ENCODE measurements at regions not wholly inside any gene's neighbourhood (a gene's known extent, or its start where the extent isn't known, plus 50 kb on each side); places are given as distances from the start of the nearest gene placed in this dataset.

DNA sequence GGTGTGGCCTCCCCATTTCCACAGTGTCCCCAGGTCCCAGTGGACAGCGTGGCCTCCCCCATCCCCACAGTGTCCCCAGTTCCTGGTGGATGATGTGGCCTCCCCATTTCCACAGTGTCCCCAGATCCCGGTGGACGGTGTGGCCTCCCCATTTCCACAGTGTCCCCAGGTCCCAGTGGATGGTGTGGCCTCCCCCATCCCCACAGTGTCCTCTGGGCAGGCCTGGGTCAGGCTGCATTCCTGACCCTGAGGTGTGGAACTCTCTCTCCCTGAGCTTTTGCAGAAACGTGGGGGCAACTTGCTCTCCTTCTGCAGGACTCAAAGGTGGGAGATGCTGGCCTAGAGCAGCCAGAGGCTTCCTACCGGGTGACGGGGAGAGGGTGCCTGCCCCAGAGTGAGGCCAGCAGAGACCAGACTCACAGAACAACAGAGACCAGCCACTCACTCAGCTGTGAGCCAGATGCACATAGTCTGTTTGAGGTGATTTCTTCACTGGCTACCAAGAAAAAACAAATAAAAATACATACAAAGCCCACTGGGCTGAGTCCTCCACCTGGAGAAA, 85.8 kb upstream of the FGF3 start:
- Histone ChIP-seq H4K20me1 (ENCODE audit: control insufficient read depth, extremely low read depth, insufficient read depth, low read length) (no peaks in the 10 kb centered on the region), H3K4me3 (replicated peaks in 1 of 4; ENCODE audit: control extremely low read depth in 1 of 4, insufficient read depth in 1 of 4, low read depth in 3 of 4, low read length in 4 of 4) (no peak overlapping the region), H3K4me2 (ENCODE audit: extremely low read depth, insufficient read depth, low read length) (no peak overlapping the region), H3K4me1 (ENCODE audit: control insufficient read depth, extremely low read depth, insufficient read depth, low read length) (no peaks in the 10 kb centered on the region), H3K27me3 (ENCODE audit: control insufficient read depth, insufficient read depth, low read length) (peaks cover 6% of the 10 kb centered on the region), H3K9ac (ENCODE audit: insufficient read depth, low read length) (no peak overlapping the region), H3K36me3 (ENCODE audit: control insufficient read depth, insufficient read depth, low read length) (no peaks in the 10 kb centered on the region), H3K79me2 (ENCODE audit: control insufficient read depth, insufficient read depth, low read length) (no peaks in the 10 kb centered on the region), H3K27ac (ENCODE audit: insufficient read depth, low read length) (no peak overlapping the region), H3K9me3 (ENCODE audit: control insufficient read depth, insufficient read depth, low read depth, low read length) (no peaks in the 10 kb centered on the region), H2AFZ (ENCODE audit: low read length) (no peak overlapping the region)
- DNase-seq (ENCODE audit: low read depth in 2 of 2) = no peak
- TF ChIP-seq EZH2 (IDR thresholded peaks at IDR 0.05; ENCODE audit: low read length, missing control alignments) (no peak), CTCF (conservative IDR thresholded peaks at IDR 0.05 in 1 of 2, IDR thresholded peaks at IDR 0.05 in 1 of 2; ENCODE audit: low read depth in 1 of 2, low read length in 2 of 2) (no peak)

- Histone ChIP-seq H3K36me3 (ENCODE audit: control insufficient read depth, insufficient read depth, low read length) (no peaks in the 10 kb centered on the region), H3K9ac (ENCODE audit: insufficient read depth, low read length) (no peak overlapping the region), H2AFZ (ENCODE audit: low read length) (no peak overlapping the region), H4K20me1 (ENCODE audit: control insufficient read depth, extremely low read depth, insufficient read depth, low read length) (no peaks in the 10 kb centered on the region), H3K79me2 (ENCODE audit: control insufficient read depth, insufficient read depth, low read length) (no peaks in the 10 kb centered on the region), H3K4me2 (ENCODE audit: extremely low read depth, insufficient read depth, low read length) (no peak overlapping the region), H3K27ac (ENCODE audit: insufficient read depth, low read length) (no peak overlapping the region), H3K27me3 (ENCODE audit: control insufficient read depth, insufficient read depth, low read length) (peaks cover 6% of the 10 kb centered on the region), H3K4me1 (ENCODE audit: control insufficient read depth, extremely low read depth, insufficient read depth, low read length) (no peaks in the 10 kb centered on the region), H3K9me3 (ENCODE audit: control insufficient read depth, insufficient read depth, low read depth, low read length) (no peaks in the 10 kb centered on the region), H3K4me3 (replicated peaks in 1 of 4; ENCODE audit: control extremely low read depth in 1 of 4, insufficient read depth in 1 of 4, low read depth in 3 of 4, low read length in 4 of 4) (no peak overlapping the region)
- no peak for DNase-seq (ENCODE audit: low read depth in 2 of 2)
- TF ChIP-seq CTCF (conservative IDR thresholded peaks at IDR 0.05 in 1 of 2, IDR thresholded peaks at IDR 0.05 in 1 of 2; ENCODE audit: low read depth in 1 of 2, low read length in 2 of 2) (no peak), EZH2 (IDR thresholded peaks at IDR 0.05; ENCODE audit: low read length, missing control alignments) (no peak)
Observed at GRCh38 chr11:69905611-69906452, 86.6 kb upstream of the FGF3 start.

GRCh38 chr11:69906453-69906907, 87.3 kb upstream of the FGF3 start:
- H3K4me1 ChIP-seq (ENCODE audit: control insufficient read depth, extremely low read depth, insufficient read depth, low read length) = no peaks in the 10 kb centered on the region
- no peak overlapping the region for H3K4me3 ChIP-seq (replicated peaks in 1 of 4; ENCODE audit: control extremely low read depth in 1 of 4, insufficient read depth in 1 of 4, low read depth in 3 of 4, low read length in 4 of 4)
- H3K27ac ChIP-seq (ENCODE audit: insufficient read depth, low read length) = no peak overlapping the region
- no peaks in the 10 kb centered on the region for H3K9me3 ChIP-seq (ENCODE audit: control insufficient read depth, insufficient read depth, low read depth, low read length)
- no peak for DNase-seq (ENCODE audit: low read depth in 2 of 2)
- peaks cover 6% of the 10 kb centered on the region for H3K27me3 ChIP-seq (ENCODE audit: control insufficient read depth, insufficient read depth, low read length)
- H3K9ac ChIP-seq (ENCODE audit: insufficient read depth, low read length) = no peak overlapping the region
- H3K36me3 ChIP-seq (ENCODE audit: control insufficient read depth, insufficient read depth, low read length) = no peaks in the 10 kb centered on the region
- no peak overlapping the region for H2AFZ ChIP-seq (ENCODE audit: low read length)
- H4K20me1 ChIP-seq (ENCODE audit: control insufficient read depth, extremely low read depth, insufficient read depth, low read length) = no peaks in the 10 kb centered on the region
- TF ChIP-seq EZH2 (IDR thresholded peaks at IDR 0.05; ENCODE audit: low read length, missing control alignments) (no peak), CTCF (conservative IDR thresholded peaks at IDR 0.05 in 1 of 2, IDR thresholded peaks at IDR 0.05 in 1 of 2; ENCODE audit: low read depth in 1 of 2, low read length in 2 of 2) (no peak)
- no peaks in the 10 kb centered on the region for H3K79me2 ChIP-seq (ENCODE audit: control insufficient read depth, insufficient read depth, low read length)
- no peak overlapping the region for H3K4me2 ChIP-seq (ENCODE audit: extremely low read depth, insufficient read depth, low read length)

All from fibroblast of lung (primary cell).